HG02943 (cell line): ENCODE measurements at regions not wholly inside any gene's neighbourhood (a gene's known extent, or its start where the extent isn't known, plus 50 kb on each side); places are given as distances from the start of the nearest gene placed in this dataset.

Source experiments
- ATAC-seq: cut with Tn5 transposase; IDR thresholded peaks from one replicate; pipeline ENCODE4 v1.9.1; 2021; ENCODE audit warnings: mild to moderate bottlenecking, low read depth, moderate library complexity; ENCODE audit not compliant: unreplicated experiment

GRCh38 chr4:3851211-3851610 lies 85.0 kb downstream of the ADRA2C start:
- ATAC-seq = no peak

- ATAC-seq = no peak
These were observed 85.7 kb downstream of the ADRA2C start for GRCh38 chr4:3851881-3852280.

- ATAC-seq = no peak
These were observed 86.1 kb downstream of the ADRA2C start for GRCh38 chr4:3852309-3852708.

- no peak for ATAC-seq
These were observed 86.5 kb downstream of the ADRA2C start for GRCh38 chr4:3852711-3853110.

GRCh38 chr4:3853388-3854035 lies 87.3 kb downstream of the ADRA2C start:
- ATAC-seq = no peak

- no peak for ATAC-seq
These were observed 88.5 kb downstream of the ADRA2C start for GRCh38 chr4:3854661-3855060.

GRCh38 chr4:3855646-3856045 lies 89.5 kb downstream of the ADRA2C start:
- ATAC-seq = no peak

- ATAC-seq = no peak
These were observed 90.5 kb downstream of the ADRA2C start for GRCh38 chr4:3856604-3857204.

- no peak for ATAC-seq
These were observed 91.2 kb downstream of the ADRA2C start for GRCh38 chr4:3857269-3857926.

- no peak for ATAC-seq
These were observed 92.0 kb downstream of the ADRA2C start for GRCh38 chr4:3858046-3858730.

GRCh38 chr4:3858765-3859388 lies 92.7 kb downstream of the ADRA2C start:
- ATAC-seq = no peak

GRCh38 chr4:3859571-3859970 lies 93.4 kb downstream of the ADRA2C start:
- no peak for ATAC-seq

GRCh38 chr4:3860061-3860912 lies 94.1 kb downstream of the ADRA2C start:
- ATAC-seq = no peak

GRCh38 chr4:3860913-3861636 lies 94.9 kb downstream of the ADRA2C start:
- no peak for ATAC-seq

GRCh38 chr4:3861720-3862639 lies 95.8 kb downstream of the ADRA2C start:
- ATAC-seq = no peak

- ATAC-seq = no peak
These were observed 96.6 kb downstream of the ADRA2C start for GRCh38 chr4:3862640-3863420.

- ATAC-seq = no peak
These were observed 97.9 kb downstream of the ADRA2C start for GRCh38 chr4:3863841-3864741.
